K562 (cell line): ENCODE measurements at regions not wholly inside any gene's neighbourhood (a gene's known extent, or its start where the extent isn't known, plus 50 kb on each side); places are given as distances from the start of the nearest gene placed in this dataset.

Experiments
- CTCF ChIP-seq, 3 experiments: IDR thresholded peaks in 2 of 3; conservative IDR thresholded peaks in 1 of 3; 2 replicates each; pipeline ENCODE4 v1.5.1; 2011 to 2012; ENCODE audit warnings: low read length in 3 of 3, mild to moderate bottlenecking in 3 of 3, control low read depth in 2 of 3, improper control_type of control experiment in 1 of 3, inconsistent platforms in 1 of 3, low read depth in 1 of 3, mixed read lengths in 1 of 3, moderate library complexity in 1 of 3; ENCODE audit not compliant: insufficient read depth in 2 of 3
- KLF1 ChIP-seq: fragments of 450-650 bp; IDR thresholded peaks from 2 replicates; pipeline ENCODE4 v1.6.1; 2016; ENCODE audit warnings: missing genetic modification characterization, missing compliant biosample characterization

- no peak for TF ChIP-seq CTCF (IDR thresholded peaks at IDR 0.05 in 2 of 3, conservative IDR thresholded peaks at IDR 0.05 in 1 of 3; ENCODE audit: insufficient read depth in 2 of 3, low read depth in 1 of 3, low read length in 3 of 3)
- TF ChIP-seq KLF1 (tag) = no peak
Observed at GRCh38 chr16:16923479-16923878, 544.5 kb downstream of the NPIPA7 start.
